ENCODE measurements at regions not wholly inside any gene's neighbourhood (a gene's known extent, or its start where the extent isn't known, plus 50 kb on each side); places are given as distances from the start of the nearest gene placed in this dataset.

DNA sequence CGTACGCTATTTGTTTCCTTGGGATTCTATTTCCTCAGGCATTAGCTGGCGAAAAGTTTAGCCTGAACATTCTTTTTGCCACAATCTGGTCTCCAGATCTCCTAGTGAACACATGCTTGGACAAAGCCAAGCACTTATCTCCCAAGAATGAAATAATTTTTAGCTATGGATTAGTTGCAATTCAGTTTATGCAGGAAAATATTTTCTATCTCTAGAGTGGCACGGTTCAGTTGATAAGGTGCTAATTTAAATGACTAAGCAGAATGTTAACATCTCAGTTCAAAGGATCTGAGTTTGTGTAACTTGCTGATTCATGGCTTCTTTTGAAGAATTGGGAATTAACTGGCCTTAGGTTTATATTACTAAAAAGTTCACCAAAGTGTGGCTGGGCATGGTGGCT is 58.1 kb upstream of the JADE1 start:
- TF ChIP-seq, protein P1, sequence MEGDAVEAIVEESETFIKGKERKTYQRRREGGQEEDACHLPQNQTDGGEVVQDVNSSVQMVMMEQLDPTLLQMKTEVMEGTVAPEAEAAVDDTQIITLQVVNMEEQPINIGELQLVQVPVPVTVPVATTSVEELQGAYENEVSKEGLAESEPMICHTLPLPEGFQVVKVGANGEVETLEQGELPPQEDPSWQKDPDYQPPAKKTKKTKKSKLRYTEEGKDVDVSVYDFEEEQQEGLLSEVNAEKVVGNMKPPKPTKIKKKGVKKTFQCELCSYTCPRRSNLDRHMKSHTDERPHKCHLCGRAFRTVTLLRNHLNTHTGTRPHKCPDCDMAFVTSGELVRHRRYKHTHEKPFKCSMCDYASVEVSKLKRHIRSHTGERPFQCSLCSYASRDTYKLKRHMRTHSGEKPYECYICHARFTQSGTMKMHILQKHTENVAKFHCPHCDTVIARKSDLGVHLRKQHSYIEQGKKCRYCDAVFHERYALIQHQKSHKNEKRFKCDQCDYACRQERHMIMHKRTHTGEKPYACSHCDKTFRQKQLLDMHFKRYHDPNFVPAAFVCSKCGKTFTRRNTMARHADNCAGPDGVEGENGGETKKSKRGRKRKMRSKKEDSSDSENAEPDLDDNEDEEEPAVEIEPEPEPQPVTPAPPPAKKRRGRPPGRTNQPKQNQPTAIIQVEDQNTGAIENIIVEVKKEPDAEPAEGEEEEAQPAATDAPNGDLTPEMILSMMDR (IDR thresholded peaks at IDR 0.05), result no peak
- TF ChIP-seq EP300 (IDR thresholded peaks at IDR 0.05) (no peak), POLR2A (IDR thresholded peaks at IDR 0.05) (no peak)

Data from suprapubic skin (tissue), 3 donors.